Colonic mucosa (tissue), 4 donors: ENCODE measurements at regions not wholly inside any gene's neighbourhood (a gene's known extent, or its start where the extent isn't known, plus 50 kb on each side); places are given as distances from the start of the nearest gene placed in this dataset.

Experiments
- DNase-seq: peaks from one replicate; pipeline ENCODE4 v3.0.0-alpha.2; 2020
- H3K27ac ChIP-seq: fragments of 200-600 bp; one replicate; pipeline ENCODE4 v1.8.0; 2021
- H3K27me3 ChIP-seq: fragments of 200-600 bp; one replicate; pipeline ENCODE4 v1.8.0; 2021
- H3K36me3 ChIP-seq: fragments of 200-600 bp; one replicate; pipeline ENCODE4 v1.8.0; 2021
- H3K4me1 ChIP-seq: fragments of 200-600 bp; one replicate; pipeline ENCODE4 v1.8.0; 2021; ENCODE audit warnings: mild to moderate bottlenecking
- H3K4me3 ChIP-seq: fragments of 200-600 bp; one replicate; pipeline ENCODE4 v1.8.0; 2021
- H3K9ac ChIP-seq, 2 donors: one replicate each; pipeline ENCODE4 v1.7.0; 2013; ENCODE audit warnings: control low read depth in 2 of 2, low read depth in 2 of 2, low read length in 2 of 2
- H3K9me3 ChIP-seq: fragments of 200-600 bp; one replicate; pipeline ENCODE4 v1.8.0; 2021
- intact Hi-C: fragments of 100-400 bp; cut with DNase I; formaldehyde crosslinking; loops from one replicate; pipeline ENCODE4 v1.14.1; 2022
- TF ChIP-seq, protein P1 (sequence below): fragments of 200-600 bp; IDR thresholded peaks from one replicate; pipeline ENCODE4 v1.8.0; 2022; ENCODE audit warnings: antibody characterized with exemption, mild to moderate bottlenecking
- donor health status: healthy.
- donor health status: DM: no; HTN: no; CAD: no.
- donor health status: DM: no; HTN: no; CAD: no.

DNA sequence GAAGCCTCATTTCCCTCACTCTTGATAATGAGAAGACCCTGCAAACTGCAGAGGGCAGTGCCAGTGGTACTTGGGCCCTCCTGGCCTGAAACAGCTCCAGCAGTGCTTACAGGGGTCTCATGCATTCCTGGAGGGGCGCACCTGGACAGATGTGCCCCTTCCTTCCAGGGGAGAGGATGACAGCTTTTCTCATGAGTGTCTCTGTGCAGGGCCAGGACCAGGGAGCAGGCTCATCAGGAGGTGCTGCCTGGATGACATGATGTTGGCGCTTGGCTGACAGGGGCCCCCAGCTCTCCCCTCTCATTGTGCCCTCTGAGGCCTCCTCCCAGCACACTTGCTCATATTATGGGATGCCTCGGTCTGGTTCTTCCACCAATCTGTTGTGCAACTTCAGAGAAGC is 95.1 kb upstream of the MYCN start:
- no peaks in the 10 kb centered on the region for H3K4me1 ChIP-seq
- intact Hi-C loops, result no loop called here
- no peak for DNase-seq
- H3K4me3 ChIP-seq, result no peak overlapping the region
- no peaks in the 10 kb centered on the region for H3K27me3 ChIP-seq
- H3K36me3 ChIP-seq, result no peaks in the 10 kb centered on the region
- TF ChIP-seq, protein P1, sequence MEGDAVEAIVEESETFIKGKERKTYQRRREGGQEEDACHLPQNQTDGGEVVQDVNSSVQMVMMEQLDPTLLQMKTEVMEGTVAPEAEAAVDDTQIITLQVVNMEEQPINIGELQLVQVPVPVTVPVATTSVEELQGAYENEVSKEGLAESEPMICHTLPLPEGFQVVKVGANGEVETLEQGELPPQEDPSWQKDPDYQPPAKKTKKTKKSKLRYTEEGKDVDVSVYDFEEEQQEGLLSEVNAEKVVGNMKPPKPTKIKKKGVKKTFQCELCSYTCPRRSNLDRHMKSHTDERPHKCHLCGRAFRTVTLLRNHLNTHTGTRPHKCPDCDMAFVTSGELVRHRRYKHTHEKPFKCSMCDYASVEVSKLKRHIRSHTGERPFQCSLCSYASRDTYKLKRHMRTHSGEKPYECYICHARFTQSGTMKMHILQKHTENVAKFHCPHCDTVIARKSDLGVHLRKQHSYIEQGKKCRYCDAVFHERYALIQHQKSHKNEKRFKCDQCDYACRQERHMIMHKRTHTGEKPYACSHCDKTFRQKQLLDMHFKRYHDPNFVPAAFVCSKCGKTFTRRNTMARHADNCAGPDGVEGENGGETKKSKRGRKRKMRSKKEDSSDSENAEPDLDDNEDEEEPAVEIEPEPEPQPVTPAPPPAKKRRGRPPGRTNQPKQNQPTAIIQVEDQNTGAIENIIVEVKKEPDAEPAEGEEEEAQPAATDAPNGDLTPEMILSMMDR, result no peak
- no peaks in the 10 kb centered on the region for H3K9me3 ChIP-seq
- H3K27ac ChIP-seq, result no peak overlapping the region
- no peak overlapping the region for H3K9ac ChIP-seq

DNA sequence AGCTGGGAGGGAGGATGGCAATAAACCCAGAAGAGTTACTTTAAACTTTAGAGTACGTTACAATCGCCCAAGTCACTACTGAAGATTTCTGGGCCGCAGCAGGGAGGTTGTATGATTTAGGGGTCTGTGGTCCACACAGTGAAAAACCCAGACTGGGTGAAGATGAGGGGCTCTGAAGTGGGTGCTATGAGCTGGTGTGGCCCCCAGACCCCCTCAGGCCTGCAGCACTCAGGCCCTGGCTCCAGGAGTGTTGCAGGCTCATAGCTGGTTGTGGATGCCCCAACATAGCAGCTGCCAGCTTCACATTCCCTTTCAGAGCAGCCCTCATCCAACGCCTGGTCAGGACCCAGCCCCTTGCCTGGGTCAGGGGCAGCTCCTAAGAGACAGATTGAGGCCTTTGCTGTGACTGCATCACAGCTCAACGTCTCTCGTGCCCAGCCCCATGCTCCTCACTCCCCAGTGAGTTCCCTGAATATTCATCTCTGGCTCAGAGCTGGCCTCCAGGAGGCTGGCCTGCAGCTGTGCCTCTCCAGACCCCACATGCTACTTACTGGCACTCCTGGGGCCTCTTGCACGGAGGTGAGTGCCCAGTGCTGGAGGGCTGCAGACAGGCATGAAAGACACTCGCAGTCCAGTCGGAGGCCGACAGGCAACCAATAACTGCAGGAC is 94.5 kb upstream of the MYCN start:
- no peak for DNase-seq
- no peaks in the 10 kb centered on the region for H3K27me3 ChIP-seq
- intact Hi-C loops, result no loop called here
- no peak overlapping the region for H3K9ac ChIP-seq
- H3K36me3 ChIP-seq, result no peaks in the 10 kb centered on the region
- H3K27ac ChIP-seq, result no peak overlapping the region
- TF ChIP-seq, protein P1, result no peak
- H3K4me3 ChIP-seq, result no peak overlapping the region
- no peaks in the 10 kb centered on the region for H3K4me1 ChIP-seq
- H3K9me3 ChIP-seq, result no peaks in the 10 kb centered on the region

DNA sequence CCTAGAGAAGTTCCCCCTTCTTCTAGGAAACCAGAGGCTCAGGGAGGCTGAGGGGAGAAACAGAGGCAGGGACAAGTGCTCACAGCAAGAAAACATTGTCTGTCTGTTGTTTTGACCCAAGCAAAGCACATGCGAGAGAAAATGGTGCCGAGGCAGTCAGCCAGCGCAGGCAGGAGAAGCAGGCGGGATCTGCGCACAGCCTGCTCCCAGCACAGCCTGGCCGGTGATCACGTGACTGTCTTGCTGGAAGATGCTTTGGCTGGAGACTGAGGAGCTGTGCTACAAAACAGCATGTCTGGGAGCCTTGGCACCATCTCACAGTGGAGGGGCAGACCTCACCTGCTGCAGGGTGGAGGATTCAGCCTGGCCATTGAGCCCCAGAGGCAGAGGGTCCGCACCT is 93.7 kb upstream of the MYCN start:
- no peaks in the 10 kb centered on the region for H3K4me1 ChIP-seq
- no peak overlapping the region for H3K27ac ChIP-seq
- TF ChIP-seq, protein P1, result no peak
- H3K4me3 ChIP-seq, result no peak overlapping the region
- H3K27me3 ChIP-seq, result no peaks in the 10 kb centered on the region
- no peak for DNase-seq
- no peaks in the 10 kb centered on the region for H3K9me3 ChIP-seq
- no peaks in the 10 kb centered on the region for H3K36me3 ChIP-seq
- no peak overlapping the region for H3K9ac ChIP-seq
- intact Hi-C loops, result no loop called here

DNA sequence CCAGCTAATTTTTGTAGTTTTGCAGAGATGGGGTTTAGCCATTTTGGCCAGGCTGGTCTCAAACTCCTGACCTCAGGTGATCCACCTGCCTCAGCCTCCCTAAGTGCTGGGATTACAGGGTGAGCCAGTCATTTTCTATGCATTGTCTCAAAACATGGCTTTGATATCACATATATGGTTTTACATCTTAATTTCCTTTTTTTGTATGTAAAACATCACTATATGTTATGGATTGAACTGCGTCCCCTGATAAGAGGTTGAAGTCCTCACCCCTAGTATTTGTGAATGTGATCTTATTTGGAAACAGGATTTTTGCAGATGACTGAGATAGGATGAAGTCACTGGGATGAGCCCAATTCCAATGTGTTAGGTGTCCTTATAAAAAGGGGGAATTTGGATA is 89.8 kb upstream of the MYCN start:
- no peak for DNase-seq
- H3K27me3 ChIP-seq, result no peaks in the 10 kb centered on the region
- no peaks in the 10 kb centered on the region for H3K9me3 ChIP-seq
- no peaks in the 10 kb centered on the region for H3K4me1 ChIP-seq
- no peak overlapping the region for H3K9ac ChIP-seq
- no peaks in the 10 kb centered on the region for H3K36me3 ChIP-seq
- intact Hi-C loops, result no loop called here
- no peak overlapping the region for H3K27ac ChIP-seq
- H3K4me3 ChIP-seq, result no peak overlapping the region
- TF ChIP-seq, protein P1, result no peak

DNA sequence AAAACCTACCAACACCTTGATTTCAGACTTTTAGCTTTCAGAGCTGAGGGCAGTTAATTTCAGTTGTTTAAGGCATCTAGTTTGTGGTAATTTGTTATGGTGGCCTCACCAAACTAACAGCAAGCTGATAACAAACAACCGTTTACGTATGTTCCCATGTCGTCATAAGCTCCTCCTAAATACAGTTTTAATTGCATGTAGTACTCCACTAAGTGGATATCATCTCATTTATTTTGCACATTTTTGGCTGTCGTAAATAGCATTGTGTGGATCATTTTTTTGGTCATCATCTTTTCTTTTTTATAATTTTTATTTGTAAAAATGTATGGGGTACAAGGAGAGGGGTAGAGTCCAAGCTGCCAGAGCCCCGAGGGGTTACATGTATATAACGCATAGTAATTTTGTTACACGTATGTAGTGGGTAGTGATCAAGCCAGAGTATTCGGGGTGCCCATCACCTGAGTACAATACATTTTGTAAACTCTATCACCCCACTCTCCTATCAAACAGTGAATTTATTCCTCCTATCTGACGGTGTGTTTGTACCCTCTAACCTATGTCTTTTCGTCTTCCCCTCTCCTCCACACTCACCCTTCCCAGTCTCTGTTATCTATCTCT is 89.2 kb upstream of the MYCN start:
- Histone ChIP-seq H3K4me1 (no peaks in the 10 kb centered on the region), H3K27me3 (no peaks in the 10 kb centered on the region), H3K27ac (no peak overlapping the region), H3K4me3 (no peak overlapping the region), H3K36me3 (no peaks in the 10 kb centered on the region), H3K9me3 (no peaks in the 10 kb centered on the region), H3K9ac (no peak overlapping the region)
- intact Hi-C loops, result no loop called here
- TF ChIP-seq, protein P1, result no peak
- DNase-seq, result no peak
